ENCODE measurements at regions not wholly inside any gene's neighbourhood (a gene's known extent, or its start where the extent isn't known, plus 50 kb on each side); places are given as distances from the start of the nearest gene placed in this dataset.

DNA sequence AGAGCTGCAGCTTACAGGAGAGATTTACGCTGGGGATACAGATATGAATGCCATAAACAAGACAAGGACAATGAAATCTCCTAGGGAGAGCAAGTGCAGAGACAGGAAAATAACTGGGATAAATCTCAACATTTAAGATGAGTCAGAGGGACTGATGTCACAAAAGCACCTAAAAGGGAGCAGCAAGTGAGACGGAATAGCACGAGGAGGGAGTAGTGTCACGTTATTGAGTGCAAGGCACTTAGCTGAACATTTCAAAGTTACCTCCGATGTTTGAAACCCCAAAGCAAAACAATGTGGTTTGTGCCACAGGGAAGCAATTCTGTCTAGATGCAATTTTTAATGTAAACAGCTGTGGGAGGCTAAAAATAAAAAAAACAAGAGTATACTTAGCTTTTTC lies 1131.7 kb upstream of the EYS start (continued):
- TF ChIP-seq, protein P1, sequence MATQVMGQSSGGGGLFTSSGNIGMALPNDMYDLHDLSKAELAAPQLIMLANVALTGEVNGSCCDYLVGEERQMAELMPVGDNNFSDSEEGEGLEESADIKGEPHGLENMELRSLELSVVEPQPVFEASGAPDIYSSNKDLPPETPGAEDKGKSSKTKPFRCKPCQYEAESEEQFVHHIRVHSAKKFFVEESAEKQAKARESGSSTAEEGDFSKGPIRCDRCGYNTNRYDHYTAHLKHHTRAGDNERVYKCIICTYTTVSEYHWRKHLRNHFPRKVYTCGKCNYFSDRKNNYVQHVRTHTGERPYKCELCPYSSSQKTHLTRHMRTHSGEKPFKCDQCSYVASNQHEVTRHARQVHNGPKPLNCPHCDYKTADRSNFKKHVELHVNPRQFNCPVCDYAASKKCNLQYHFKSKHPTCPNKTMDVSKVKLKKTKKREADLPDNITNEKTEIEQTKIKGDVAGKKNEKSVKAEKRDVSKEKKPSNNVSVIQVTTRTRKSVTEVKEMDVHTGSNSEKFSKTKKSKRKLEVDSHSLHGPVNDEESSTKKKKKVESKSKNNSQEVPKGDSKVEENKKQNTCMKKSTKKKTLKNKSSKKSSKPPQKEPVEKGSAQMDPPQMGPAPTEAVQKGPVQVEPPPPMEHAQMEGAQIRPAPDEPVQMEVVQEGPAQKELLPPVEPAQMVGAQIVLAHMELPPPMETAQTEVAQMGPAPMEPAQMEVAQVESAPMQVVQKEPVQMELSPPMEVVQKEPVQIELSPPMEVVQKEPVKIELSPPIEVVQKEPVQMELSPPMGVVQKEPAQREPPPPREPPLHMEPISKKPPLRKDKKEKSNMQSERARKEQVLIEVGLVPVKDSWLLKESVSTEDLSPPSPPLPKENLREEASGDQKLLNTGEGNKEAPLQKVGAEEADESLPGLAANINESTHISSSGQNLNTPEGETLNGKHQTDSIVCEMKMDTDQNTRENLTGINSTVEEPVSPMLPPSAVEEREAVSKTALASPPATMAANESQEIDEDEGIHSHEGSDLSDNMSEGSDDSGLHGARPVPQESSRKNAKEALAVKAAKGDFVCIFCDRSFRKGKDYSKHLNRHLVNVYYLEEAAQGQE (IDR thresholded peaks at IDR 0.05): no peak
- TF ChIP-seq, protein P2, sequence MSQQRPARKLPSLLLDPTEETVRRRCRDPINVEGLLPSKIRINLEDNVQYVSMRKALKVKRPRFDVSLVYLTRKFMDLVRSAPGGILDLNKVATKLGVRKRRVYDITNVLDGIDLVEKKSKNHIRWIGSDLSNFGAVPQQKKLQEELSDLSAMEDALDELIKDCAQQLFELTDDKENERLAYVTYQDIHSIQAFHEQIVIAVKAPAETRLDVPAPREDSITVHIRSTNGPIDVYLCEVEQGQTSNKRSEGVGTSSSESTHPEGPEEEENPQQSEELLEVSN (IDR thresholded peaks at IDR 0.05; ENCODE audit: borderline replicate concordance, low read depth): no peak
- no peak for TF ChIP-seq TP53 (CRISPR knock-in tag; IDR thresholded peaks at IDR 0.05)

DNA sequence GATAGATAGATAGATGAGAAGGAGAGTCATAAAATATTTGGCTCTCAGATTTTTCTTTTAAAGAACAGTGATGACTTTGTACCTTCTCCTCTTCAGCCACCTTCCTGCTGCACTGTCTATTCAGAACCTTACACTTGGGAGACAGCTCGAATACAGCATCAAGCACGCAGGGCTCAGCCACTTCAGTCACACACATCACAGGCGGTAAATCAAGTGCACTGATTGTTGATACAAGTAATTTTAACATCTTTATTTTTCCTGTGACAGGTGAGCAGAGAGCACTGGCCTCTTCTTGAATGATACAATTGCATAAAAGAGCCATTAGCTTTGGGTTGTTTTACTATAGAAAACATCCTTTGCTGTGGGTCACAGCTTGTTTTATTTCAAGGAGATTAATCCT lies 1118.5 kb upstream of the EYS start:
- Histone ChIP-seq H3K4me1 (no peaks in the 10 kb centered on the region), H3K4me2 (no peak overlapping the region), H3K27ac (no peak overlapping the region), H3K4me3 (no peak overlapping the region), H3K9me3 (no peaks in the 10 kb centered on the region)
- no peak for TF ChIP-seq RCOR1 (IDR thresholded peaks at IDR 0.05; ENCODE audit: low read depth, low read length)
- no peak for TF ChIP-seq HEYL (CRISPR knock-in tag; IDR thresholded peaks at IDR 0.05)
- TF ChIP-seq ZSCAN20 (CRISPR knock-in tag; IDR thresholded peaks at IDR 0.05): no peak
- TF ChIP-seq RNF2 (IDR thresholded peaks at IDR 0.05; ENCODE audit: borderline replicate concordance, low read depth): no peak
- no peak for TF ChIP-seq NR3C1 (IDR thresholded peaks at IDR 0.05)
- TF ChIP-seq, protein P2 (IDR thresholded peaks at IDR 0.05; ENCODE audit: borderline replicate concordance, low read depth): no peak
- TF ChIP-seq BCL3 (IDR thresholded peaks at IDR 0.05): no peak
- no peak for TF ChIP-seq MYC (IDR thresholded peaks at IDR 0.05; ENCODE audit: borderline replicate concordance, low read length)
- TF ChIP-seq CBX2 (IDR thresholded peaks at IDR 0.05; ENCODE audit: borderline replicate concordance, low read depth): no peak
- TF ChIP-seq CTCF (IDR thresholded peaks at IDR 0.05): no peak
- no peak for TF ChIP-seq HMGXB4 (CRISPR knock-in tag; IDR thresholded peaks at IDR 0.05; ENCODE audit: borderline replicate concordance)
- no peak for TF ChIP-seq BHLHE40 (IDR thresholded peaks at IDR 0.05; ENCODE audit: low read depth, low read length)
- TF ChIP-seq HOXA7 (CRISPR knock-in tag; IDR thresholded peaks at IDR 0.05): no peak
- TF ChIP-seq ZNF302 (CRISPR knock-in tag; IDR thresholded peaks at IDR 0.05): no peak
- TF ChIP-seq PBX3 (IDR thresholded peaks at IDR 0.05): no peak
- ATAC-seq: no peak
- CTCF ChIA-PET: no interaction called here
- POLR2A ChIA-PET: no interaction called here
- DNase-seq (ENCODE audit: low read depth in 1 of 2, low spot score in 1 of 2): no peak
- WGBS (ENCODE audit: missing lambda C conversion rate): 11% methylated on average over 3 of the region's 3 CpGs
- FAIRE-seq: no peak

Measured in A549 (cell line).